ENCODE measurements at regions not wholly inside any gene's neighbourhood (a gene's known extent, or its start where the extent isn't known, plus 50 kb on each side); places are given as distances from the start of the nearest gene placed in this dataset.
"Not testable (repeated sequence)": the region's sequence is repeated elsewhere in the genome, so short reads cannot be mapped to it uniquely, and the experiment has no call there.

DNA sequence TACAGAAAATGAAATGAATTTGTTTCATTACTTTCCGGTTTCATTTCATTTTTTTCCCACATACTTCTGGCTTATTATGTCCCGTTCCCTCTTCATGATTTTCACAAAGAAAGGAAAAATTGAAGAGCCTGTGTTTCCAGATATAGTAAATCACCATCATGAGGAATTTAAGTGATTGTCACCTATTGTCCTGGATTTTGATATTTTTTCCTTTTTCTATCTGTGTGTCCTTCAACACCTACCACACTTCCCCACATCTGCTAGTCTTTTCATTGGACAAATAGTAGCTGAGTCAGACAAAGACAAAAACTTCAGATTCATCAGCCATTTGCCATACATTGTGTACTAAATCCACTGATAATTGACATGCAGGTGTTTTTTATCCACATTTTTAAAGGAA lies 258.2 kb upstream of the HSF2 start:
- DNase-seq = no peak

DNA sequence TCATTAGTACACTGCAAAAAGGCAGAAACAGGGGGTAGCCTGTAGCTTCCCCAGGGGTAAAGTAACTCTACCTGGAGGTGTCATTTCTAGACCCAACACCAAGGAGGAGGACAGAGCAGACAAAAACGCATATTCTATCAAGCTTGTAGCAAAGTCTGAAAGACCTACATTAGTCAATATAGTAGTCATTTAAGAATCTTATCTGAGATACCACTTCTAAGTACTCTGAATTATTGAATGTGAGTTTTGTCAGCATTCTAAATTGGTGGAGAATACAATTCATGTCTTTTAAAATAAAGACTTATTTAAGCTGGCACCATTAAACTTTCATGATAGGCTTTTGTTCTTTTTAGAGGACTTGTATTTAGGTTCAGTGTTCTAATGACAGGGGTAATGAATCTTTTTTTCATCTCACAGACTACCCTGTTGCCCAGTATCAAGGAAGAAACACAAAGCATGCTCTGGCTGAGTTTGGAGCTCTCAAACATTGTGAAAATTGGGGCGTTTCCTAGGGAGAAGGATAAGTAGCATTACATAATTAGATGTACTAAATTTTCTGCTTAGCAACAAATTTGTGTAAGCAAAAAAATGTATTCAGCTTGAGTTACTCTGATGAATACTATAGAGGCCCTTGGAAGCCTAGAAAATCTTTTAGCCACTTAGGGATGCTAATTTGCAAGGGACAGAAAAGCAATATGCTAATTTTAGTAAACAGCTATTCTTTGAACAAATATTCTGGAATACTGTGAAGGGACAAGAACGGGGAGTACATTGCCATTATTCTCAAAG lies 255.4 kb upstream of the HSF2 start:
- no peak for DNase-seq

DNA sequence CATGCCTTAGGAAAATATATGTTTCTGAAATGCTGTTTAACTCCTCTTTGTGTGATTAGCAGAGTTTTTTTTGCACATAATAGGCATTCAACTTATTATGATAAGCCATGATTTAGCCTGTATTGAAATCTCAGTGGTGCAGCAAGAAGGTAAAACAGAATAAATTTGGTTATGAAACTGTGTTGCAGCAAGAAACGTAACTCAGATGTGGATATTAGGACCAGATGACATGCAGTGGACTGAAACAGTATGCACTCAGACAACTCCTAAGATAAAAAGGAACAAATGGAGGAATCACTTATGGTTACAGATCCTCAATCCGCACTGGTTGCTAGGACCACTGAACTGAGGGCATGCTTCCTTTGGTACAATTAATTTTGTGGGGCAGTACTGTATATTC lies 254.2 kb upstream of the HSF2 start:
- DNase-seq = no peak

DNA sequence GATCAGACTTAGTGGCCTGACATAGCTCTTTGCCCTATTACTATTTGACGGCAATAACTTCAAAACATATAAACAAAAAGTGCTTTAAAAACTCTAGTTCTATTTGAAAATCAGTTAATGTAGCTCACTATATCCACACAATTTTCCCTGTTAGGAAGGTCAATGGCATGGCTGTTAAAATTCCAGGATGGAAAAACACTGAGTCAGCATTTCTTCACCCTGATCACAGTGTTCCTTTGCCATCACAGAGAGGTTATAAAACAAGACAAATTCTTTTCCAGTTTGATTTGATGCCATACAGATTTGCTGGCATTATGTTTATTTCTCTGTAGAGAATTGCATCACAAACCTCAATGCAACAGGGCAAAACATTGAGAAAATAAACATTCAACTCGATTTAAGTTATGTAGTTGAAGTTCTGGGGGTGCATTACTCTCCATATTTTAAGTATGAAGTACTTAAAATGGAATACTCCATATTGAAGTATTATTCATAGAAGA lies 253.7 kb upstream of the HSF2 start:
- DNase-seq = no peak

DNA sequence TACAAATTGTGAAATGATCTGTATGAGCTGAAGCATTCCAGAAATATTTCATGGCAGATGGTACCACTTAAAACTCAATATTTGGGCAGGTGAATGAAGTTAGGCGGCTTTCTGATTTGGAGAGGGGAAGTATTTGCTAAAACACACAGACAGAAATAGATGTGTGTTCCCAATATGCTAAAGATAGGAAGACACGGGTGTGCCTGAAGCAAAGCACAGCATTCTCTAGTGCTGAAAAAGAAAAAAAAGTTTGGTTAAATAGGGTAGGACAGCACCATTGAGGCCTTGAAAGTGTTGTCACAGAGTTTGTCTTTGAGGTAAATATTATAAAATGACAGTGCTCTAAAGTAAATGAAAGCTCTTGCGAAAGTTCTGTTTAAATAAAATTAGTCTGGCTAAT lies 252.2 kb upstream of the HSF2 start:
- DNase-seq = no peak

DNA sequence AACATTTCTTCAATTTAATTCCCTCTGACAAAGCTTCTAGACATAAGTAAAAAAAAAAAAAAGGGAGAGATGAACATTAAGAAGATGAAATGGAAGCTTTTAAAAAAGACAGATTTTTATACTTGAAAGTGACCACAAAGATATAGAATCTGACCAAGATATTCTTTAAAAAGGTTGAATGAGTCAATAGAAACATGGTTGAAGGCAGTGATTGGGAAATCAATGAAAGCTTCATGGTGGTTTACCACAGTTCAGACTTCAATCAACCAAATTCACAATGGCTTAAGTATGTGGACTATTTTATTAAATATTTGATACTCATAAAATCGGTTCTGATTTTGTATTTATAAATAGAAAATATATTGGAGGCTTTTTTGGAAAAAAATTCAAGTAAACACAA lies 248.4 kb upstream of the HSF2 start:
- DNase-seq = no peak

DNA sequence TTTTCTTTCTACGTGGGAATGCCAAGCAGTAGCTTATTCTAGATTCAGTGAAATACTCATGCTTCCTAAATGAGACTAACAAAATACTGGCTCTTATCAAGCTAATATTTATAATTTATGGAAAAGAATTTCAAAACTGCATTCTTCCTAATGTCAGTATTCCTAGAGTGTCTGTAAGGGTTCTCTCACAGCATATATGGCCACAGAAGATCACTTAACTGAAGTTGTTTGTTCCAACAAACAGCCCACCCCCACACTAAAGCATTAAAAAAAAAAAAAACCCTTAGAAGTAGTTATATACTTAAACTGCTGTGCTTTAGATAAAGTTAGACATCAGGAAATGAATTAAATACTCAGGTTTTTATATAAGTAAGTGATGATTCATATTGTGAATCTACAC lies 247.7 kb upstream of the HSF2 start:
- no peak for DNase-seq

DNA sequence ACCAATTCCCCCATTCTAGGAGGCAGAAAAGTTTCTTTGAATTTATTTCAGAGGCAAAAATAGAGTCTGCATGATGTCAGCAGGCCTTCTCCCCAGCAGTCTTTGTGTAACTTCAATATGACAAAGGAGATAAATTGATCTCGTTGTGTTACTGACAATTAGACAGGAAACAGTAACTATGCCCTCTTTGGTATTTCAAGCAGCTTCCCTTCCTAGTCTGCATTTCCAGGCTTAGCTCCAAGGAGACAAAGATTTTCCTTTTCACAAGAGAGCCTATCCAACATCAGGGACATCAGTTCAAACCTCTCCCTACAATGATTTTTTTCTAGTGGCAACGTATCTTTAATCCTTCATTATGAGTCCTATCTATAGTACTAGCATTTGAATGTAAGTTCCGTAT lies 245.9 kb upstream of the HSF2 start:
- DNase-seq = no peak

DNA sequence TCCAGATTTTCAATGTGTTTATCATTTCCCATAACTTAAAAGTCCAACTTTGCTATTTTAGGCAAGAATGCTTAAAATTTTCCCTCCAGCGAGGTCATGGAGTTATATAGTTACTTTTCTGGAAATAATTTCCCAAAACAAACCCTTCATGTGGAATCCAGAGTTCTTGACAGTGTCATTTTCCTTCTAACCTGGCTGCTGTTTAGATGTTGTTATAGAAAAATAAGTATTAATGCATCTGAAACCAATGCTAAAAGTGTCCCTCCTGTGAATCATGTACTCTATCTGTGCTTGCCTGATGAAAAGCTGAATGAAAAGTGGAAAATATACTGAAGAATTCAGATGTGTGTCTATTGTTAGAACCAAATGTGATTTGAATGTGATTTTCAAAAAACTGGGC lies 245.3 kb upstream of the HSF2 start:
- DNase-seq = no peak

DNA sequence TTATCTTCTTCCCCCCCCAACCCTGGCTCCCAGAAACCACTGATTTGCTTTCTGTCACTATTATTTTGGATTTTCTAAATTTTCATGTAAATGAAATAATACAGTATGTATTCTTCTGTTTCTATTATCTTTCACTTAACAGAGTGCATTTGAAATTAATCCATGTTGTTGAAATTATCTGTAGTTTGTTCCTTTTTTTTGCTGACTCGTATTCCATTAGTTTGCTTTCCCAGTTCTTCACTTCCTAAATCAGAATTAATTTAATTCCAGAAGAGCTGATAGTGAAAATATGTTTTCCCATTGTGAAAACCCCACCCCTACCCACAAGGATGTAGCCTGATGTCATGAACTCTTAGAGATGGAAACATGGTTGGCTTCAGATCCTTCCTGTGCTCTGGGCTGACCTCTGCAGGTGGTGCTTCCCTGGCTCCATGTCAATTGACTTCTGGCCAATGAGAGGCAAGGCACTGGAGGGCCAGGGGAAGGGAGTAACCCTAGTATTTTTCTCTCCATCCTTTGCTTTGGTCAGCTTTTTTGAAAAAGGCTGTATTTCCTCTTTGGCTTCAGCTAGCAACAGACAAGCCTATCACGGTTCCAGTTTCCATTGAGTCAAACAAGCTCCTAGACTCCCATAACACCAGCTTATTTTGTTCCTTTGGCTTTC lies 244.4 kb upstream of the HSF2 start:
- DNase-seq = peak; percentile 1

DNA sequence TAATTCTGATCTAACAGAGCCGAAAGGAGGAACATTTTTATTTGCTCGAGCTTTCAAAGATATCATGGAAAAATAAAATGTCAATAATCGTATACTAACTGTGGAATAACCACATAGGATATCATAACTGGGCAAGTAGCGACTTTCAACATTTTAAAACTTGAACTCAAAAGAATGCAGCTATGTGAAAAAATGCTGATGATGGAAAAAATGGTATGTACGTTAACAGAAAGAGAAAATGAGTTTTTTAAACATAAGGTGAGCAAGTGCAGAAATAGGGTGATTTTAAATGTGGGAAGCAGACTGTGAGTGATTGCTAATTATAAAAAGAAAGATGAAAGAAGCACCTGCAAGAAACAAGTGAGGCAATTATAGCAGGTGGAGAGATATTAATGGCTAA lies 238.3 kb upstream of the HSF2 start:
- DNase-seq = no peak

DNA sequence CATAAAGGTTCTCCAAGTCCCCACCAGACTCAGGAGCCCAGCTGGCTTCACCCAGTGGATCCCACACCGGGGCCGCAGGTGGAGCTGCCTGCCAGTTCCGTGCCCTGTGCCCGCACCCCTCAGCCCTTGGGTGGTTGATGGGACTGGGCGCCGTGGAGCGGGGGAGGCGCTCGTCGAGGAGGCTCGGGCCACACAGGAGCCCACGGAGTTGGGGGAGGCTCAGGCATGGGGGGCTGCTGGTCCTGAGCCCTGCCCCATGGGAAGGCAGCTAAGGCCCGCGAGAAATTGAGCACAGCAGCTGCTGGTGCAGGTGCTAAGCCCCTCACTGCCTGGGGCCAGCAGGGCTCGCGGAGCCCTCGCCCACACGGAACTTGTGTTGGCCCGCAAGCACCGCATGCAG lies 234.4 kb upstream of the HSF2 start:
- DNase-seq = no peak

DNA sequence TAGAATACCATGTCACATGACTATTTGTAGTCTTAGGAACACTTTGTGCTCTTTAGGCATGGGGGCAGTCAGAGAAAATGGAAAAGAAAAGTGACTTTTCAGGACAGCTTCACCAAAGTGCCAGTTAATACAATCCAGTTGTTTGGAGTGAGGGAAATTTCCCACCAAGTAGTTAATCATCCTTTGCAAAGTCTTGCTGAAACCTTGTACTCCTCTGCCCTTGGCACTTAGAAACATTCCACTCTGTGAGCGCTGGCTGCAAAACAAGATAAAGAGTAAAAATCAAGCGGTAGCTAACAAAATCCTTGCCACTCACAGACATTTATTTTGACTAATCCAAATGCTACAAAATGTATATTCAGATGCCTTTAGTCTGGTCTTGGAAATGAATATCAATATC lies 229.2 kb upstream of the HSF2 start:
- no peak for DNase-seq

DNA sequence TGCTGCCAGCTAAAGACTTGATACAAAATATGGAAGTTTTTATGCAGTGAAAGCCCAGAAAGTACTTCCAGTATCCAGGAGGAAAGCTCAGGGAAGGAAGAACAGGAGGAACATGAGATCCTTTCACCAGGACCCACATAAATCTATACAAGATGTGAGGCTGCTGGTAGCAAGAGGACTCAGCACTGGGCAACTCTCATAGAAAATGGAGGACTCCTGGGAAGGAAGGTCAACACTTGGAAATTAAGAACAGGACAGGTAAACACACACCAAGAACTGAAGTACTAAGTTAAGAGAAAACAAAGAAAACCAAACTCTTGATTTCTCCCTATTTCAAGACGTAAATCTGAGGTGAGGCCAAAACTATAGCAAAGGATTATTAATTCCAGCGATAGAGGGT lies 220.5 kb upstream of the HSF2 start:
- no peak for DNase-seq

DNA sequence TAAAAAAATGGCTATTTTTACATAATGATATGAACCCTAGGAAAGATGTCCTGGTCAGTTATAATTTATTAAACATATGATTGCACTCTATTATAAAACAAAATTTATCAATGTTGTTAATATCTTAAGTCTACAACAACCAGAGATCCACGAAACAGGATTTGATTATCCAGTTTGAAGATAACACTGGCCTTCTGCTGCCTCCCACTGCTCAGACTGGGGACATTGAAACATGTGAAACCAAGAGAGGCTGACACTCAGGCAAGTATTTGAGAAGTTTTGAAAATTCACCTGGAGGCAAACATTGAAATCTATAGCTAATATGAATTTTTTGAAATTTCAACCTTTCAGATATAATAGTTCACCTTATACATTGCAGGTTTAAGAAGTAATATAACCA lies 219.3 kb upstream of the HSF2 start:
- no peak for DNase-seq

DNA sequence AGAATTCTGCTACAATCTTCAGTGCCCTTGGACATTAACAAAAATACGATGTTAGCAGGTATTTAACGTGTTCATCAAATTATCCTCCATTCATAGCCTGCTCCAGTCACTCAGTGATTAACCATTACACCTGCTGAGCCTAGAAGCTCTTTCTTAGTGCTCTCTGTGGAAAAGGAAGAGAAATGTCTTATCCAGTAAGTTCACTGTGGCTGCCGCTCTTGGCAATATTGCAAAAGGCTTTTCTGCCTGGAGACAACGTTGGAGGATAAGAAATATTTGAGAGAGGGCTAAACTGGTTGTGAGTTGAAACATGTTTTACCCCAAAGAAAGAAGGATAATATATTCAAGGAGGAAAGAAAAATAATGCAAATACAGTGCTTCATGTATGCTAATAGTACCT lies 217.4 kb upstream of the HSF2 start:
- no peak for DNase-seq

DNA sequence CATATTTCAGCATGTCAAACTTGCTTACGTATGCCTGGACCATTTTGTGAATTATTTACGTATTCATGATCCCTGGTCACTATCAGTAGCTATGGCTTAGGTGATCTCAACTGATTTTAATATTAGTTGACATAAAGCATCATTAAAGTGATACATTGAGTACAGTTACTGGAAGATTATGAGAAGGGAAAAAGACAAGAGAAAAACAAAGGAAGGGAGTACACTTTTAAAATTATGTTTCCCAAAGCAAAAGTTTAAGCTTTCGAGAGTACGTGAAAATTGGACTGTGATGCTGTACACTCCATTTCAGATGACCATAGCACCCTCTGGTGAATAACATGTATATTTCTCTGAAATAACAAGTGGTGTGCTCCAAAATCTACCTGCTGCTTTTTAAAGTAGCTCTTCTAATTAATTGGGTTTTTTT lies 215.0 kb upstream of the HSF2 start:
- DNase-seq = peak; percentile 33

DNA sequence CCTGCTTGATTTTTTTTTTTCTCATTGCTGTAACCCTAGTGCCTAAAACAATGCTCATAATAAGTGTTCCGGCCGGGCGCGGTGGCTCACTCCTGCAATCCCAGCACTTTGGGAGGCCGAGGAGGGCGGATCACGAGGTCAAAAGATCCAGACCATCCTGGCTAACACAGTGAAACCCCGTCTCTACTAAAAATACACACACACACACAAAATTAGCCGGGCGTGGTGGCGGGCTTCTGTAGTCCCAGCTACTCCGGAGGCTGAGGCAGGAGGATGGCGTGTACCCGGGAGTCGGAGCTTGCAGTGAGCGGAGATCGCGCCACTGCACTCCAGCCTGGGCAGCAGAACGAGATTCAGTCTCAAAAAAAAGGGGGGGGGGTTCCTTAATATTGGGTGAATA lies 214.0 kb upstream of the HSF2 start:
- DNase-seq = not testable (repeated sequence)

DNA sequence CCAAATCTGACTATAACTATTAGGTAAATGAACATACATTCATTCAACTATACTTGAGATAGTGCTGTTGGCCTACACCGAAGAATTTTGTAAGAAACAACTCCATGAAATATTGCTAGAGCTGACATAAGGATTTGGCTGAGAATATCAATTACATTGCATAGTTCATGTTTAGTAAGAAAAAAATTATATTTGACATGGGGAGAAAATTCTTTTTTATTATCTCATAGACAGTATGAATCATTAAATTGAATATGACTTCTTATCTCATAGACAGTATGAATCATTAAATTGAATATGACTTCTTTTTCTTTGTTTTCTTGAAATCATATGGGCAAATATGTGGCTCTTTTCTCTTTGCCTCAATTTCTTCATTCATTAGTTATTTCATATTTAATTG lies 212.3 kb upstream of the HSF2 start:
- no peak for DNase-seq

DNA sequence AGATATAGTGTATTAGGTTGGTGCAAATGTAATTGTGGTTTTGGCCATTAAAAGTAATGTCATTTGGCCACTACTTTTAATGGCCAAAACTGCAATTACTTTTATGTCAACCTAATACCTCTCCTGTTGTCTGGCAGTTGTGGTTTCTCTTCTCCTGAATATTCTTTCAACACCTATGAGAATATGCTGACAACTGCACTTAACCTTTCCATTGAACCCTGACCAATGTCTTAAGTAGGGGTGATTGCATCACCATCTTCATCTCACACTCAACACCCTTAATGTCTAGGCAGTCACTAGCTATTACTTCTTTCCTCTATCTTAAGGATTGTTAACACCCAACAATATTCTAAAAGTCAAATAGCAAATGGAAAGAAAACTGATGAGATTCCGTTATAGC lies 200.5 kb upstream of the HSF2 start:
- no peak for DNase-seq

DNA sequence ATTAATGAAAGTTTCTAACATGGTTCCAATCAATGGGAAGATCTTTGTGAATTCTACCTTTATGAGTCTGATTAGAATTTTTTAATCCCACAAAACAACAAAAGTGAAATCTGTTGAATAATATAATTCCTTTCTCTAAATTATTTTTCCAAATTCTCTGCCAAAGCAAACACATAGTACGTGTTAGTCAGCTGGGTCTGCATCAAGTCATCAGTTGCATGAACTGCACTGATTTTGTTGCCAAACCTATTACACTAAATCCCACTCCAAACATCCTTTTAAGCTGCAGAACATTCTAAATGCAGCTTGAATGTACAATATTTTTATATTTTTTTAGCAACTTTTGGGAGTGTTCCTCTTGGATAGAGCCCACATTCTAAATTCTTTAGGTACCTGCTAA lies 199.0 kb upstream of the HSF2 start:
- no peak for DNase-seq

DNA sequence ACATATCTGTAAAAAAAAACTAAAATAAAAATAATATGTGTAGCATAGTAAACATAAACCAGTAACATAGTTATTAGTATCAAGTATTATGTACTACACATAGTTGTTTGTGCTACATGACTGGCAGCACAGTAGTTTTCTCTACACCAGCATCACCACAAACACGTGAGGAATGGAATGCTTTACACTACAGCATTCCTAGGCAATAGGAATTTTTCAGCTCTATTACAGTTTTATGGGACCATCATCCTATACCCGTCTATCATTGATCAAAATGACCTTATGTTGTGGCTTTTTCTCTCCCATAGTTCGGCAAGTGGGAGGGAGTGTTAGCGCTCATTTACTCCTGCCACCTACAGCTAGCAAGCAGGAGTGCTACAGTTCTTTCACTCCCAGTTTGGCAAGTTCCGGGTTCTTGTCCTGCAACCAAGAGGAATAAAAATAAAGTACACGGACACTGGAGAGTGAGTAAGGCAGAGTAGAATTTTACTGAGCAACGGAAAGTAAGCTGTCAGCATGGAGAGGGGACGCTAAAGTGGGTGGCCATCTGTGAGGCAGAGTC lies 196.8 kb upstream of the HSF2 start:
- no peak for DNase-seq

DNA sequence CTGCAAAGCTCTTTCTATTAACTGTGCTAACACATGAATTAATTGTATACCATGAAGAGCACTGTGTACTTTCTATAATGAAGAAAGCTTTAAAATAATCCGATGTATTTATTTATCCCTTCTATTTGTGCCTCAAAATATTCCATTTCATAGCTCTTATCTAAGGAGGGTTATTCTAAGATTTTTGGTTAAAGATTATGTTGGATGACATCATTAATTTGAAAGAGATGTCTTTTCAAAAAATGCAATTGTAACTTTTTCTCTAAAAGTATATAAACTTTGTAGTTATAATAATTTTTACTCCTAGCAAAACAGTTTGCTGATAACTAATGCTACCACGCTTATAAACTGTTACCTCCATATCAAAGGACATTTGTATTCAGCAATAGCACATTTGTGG lies 192.4 kb upstream of the HSF2 start:
- no peak for DNase-seq

DNA sequence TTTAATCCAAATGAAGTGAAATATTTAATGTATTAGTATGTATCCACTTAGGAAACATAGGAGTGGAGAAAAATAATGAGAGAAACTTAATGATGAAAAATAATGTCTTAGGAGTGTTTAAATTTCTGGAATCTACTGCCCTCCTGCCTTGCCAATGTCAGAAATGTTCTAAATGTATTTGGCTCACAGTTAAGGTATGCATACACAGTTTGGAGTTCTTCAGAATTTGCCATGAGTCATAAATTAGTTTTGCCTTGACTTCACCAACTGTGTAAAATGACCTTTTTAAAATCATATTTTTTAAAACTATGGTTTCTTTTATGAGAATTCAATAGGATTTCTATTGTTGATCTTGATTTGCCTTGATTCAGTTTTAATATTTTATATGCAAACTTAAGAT lies 191.7 kb upstream of the HSF2 start:
- no peak for DNase-seq
